Breast epithelium (tissue), 3 donors: ENCODE measurements at regions not wholly inside any gene's neighbourhood (a gene's known extent, or its start where the extent isn't known, plus 50 kb on each side); places are given as distances from the start of the nearest gene placed in this dataset.

Source experiments
- POLR2AphosphoS5 ChIP-seq, 3 donors: sonication (generic); formaldehyde crosslinking; IDR thresholded peaks; one replicate each; pipeline ENCODE4 v1.6.1; 2017; ENCODE audit warnings: antibody characterized with exemption in 3 of 3
- TF ChIP-seq, protein P1 (sequence below), 3 donors: fragments of 450-650 bp; IDR thresholded peaks; one replicate each; pipeline ENCODE4 v1.5.1; 2016 to 2017; ENCODE audit warnings: antibody characterized with exemption in 3 of 3, mild to moderate bottlenecking in 3 of 3, moderate library complexity in 3 of 3

DNA sequence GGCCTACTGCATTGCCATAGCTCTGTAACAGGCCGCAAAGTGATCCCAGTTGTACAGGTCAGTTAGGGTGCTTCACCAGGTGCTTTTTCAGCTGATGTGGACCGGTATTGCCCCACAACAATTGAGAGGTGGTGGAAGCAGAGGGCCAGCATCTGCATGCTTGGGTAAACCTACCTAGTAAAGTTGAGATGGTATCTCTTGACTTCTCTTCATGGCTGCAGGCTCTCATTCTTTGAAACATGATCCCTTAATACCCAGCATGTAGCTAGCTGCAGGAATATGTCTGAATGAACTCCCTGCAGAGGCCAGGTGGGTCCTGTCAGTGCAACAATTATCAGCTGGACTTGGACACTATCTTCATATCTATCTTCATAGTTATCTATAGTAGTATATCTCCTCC is 60.7 kb upstream of the CCDC6 start:
- TF ChIP-seq, protein P1, sequence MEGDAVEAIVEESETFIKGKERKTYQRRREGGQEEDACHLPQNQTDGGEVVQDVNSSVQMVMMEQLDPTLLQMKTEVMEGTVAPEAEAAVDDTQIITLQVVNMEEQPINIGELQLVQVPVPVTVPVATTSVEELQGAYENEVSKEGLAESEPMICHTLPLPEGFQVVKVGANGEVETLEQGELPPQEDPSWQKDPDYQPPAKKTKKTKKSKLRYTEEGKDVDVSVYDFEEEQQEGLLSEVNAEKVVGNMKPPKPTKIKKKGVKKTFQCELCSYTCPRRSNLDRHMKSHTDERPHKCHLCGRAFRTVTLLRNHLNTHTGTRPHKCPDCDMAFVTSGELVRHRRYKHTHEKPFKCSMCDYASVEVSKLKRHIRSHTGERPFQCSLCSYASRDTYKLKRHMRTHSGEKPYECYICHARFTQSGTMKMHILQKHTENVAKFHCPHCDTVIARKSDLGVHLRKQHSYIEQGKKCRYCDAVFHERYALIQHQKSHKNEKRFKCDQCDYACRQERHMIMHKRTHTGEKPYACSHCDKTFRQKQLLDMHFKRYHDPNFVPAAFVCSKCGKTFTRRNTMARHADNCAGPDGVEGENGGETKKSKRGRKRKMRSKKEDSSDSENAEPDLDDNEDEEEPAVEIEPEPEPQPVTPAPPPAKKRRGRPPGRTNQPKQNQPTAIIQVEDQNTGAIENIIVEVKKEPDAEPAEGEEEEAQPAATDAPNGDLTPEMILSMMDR (IDR thresholded peaks at IDR 0.05), result no peak
- no peak for TF ChIP-seq POLR2AphosphoS5 (IDR thresholded peaks at IDR 0.05)
